ENCODE measurements at regions not wholly inside any gene's neighbourhood (a gene's known extent, or its start where the extent isn't known, plus 50 kb on each side); places are given as distances from the start of the nearest gene placed in this dataset.

DNA sequence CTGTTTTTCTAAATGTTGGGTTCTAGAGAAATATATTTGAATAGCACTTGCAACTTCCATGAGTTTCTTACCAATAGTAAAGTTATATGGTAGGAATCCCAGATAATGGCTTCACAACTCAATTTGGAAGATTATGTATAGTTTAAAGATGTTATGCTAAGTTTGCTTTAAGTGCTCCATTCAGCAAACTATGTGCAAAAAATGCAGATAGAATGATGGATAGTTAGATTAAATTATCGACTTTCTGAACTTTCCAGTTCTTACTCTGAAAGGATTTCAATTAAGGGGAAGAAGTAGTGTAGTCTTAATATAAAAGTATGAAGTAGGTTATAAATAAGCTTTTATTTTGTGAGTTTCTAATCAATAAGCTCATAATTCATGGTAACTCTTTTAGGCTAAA is 60.7 kb upstream of the NFKB1 start:
- DNase-seq (ENCODE audit: low spot score), result no peak

DNA sequence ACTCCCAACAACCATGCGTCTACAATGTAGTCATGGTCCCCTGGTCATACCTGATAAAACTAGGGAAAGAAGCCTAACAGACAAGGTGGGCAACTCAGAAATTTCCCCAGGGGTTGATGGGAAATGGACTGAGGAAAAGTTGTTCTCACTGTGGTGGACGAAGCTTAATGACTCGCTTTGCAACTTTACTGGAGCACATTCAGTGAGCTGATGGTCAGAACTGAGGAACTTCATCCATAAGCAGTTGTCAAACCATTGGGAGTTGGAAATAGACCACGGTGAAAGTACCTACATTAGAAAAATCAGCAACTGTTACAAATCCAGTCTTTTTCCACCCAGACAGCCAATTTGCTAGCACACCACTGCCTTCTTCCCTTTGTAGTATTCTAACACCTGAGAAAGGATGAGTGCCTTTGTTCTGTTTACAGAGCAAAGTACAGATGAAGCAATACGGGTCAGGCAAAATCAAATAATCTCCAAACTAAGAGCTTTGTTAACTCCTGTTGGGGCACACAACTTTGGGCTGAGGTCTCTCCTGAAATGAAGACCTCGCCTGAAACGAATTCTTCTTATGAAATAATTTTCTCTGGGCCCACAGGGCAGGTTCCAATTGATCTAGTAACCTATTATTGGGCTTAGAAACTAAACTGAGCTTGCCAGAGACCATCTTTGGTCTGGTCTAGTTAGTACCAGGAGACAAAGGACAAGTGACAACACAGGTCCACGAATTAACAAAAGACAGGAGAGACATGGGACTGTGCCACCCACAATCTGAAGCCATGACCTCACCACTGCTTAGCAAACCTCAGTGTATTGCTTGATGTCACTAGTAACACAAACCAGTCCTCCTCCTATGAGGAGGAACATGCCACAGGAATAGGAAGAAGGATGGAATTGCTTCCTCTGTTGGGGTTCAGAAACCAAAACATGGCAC is 58.9 kb upstream of the NFKB1 start:
- DNase-seq (ENCODE audit: low spot score), result no peak

DNA sequence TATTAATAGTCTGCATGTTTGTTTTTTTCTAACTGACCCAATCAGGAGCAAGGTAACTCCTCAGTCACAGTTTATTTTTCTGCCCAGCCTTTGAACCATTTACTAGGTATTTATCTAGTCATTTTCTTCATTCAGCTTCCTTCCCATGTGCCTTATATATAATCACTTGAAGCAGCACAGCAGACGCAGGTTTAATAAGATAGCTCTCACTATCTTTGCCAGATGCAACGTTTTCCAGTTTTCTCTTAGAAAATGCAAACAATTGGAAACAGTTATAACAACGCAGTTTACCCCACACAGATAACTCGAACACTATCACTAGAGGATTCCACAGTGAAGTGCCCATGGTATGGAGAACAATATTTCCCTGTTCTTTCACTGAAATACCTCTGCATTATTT is 56.4 kb upstream of the NFKB1 start:
- no peak for DNase-seq (ENCODE audit: low spot score)

DNA sequence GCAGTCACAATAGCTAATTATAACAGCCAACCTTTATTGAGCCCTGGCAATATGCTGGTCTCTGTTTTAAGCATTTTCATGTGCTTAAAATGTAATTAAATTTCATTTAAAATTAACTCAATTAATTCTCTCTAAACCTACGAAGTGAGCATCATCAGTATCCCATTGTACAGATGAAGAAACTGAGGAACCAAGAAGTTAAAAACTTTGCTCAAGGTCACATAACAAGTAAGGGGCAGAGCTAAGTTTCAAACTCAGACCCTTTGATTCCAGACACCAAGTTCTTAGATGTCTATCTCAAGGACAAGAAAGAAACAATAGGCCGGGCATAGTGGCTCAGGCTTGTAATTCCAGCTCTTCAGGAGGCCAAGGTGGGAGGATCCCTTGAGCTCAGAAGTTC is 55.9 kb upstream of the NFKB1 start:
- no peak for DNase-seq (ENCODE audit: low spot score)

DNA sequence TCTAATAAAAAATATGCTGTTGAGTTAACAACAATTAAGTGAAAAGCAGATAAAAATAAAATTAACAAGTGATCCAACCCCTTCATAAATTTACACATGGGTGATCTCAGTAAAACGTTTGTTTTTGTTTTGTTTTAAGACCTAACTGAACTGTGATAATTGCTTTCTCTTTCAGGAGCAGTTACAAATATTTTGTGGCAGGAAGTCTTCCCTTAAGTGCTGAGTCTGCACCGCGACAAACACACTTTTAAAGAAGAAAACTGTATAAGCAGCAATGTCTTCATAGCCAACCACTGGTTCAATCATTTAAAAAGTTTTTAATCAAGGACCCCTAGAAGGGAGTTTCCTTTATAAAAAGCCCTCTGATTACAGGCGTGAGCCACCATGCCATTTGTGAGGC is 53.7 kb upstream of the NFKB1 start:
- DNase-seq (ENCODE audit: low spot score), result no peak

DNA sequence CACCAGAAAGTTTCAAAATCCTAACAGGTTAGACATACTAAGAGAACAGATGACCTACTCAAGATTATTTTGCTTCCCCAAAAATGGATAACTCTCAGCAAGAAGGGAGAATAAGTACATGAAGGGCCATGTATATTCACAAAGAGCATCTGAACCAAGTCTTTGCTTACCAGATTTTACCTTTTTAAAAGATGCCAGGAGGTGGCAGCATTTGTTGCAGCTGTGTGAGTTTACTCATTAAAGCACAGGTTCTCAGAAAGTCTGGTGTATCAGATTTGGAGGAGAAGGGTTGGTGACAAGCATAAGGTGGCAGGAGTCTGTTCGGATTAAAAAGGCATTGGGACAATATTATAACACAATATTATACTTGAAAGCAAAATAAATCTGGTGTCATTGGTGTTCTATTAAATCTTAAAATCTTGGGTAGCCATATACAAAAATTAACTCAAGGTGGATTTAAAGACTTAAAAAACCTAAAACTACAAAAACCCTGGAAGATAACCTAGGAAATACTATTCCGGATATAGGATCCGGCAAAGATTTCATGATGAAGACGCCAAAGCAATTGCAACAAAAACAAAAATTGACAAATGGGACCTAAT is 51.3 kb upstream of the NFKB1 start:
- peak; percentile 71 for DNase-seq (ENCODE audit: low spot score)

DNA sequence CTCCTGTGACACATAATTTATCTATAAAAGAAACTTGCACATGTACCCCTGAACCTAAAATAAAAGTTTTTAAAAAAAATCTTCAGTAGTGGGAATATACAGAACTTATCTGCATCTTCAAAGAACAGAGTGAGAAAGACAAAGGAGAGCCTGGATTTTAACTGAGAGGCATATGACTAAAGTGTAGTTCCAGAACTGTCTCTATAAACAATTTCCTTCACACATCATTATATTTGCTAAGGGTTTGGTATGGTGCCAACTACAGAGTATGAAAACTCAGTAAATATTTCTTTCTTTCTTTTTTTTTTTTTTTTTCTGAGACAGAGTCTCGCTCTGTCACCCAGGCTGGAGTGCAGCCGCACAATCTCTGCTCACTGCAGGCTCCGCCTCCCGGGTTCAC is 49.9 kb upstream of the NFKB1 start:
- no peak for DNase-seq (ENCODE audit: low spot score)
